Endothelial cell of umbilical vein (primary cell): ENCODE measurements at regions not wholly inside any gene's neighbourhood (a gene's known extent, or its start where the extent isn't known, plus 50 kb on each side); places are given as distances from the start of the nearest gene placed in this dataset.

Experiments used
- BruUV-seq: library from RNA; stranded (reverse); fragments of 400-500 nt; replicated peaks from 2 replicates; lab custom pipeline; 2021; lab: Mats Ljungman, UMichigan
- CTCF ChIA-PET: fragments of 300-600, 350-600 bp; sonication (Branson Sonifier 250); formaldehyde crosslinking; loops from one replicate; lab custom pipeline; 2021; ENCODE audit warnings: antibody characterized with exemption, inconsistent platforms; lab: Charles Lee
- POLR2A ChIA-PET: fragments of 300-600, 350-600 bp; sonication (Branson Sonifier 250); formaldehyde crosslinking; loops from one replicate; lab custom pipeline; 2021; ENCODE audit warnings: antibody characterized with exemption, inconsistent platforms; lab: Charles Lee
- DNase-seq: peaks from one replicate; pipeline ENCODE4 v3.0.0-alpha.2; 2011; ENCODE audit warnings: low read depth, low spot score
- FAIRE-seq: peaks from 2 replicates; lab custom pipeline; 2011; peaks lifted over from hg19 to GRCh38; lab: Jason Lieb, UNC
- H2AFZ ChIP-seq: 2 replicates; pipeline ENCODE4 v1.6.0; 2012; ENCODE audit warnings: low read depth, low read length, control low read depth, inconsistent platforms
- H3K27ac ChIP-seq: 2 replicates; pipeline ENCODE4 v1.5.1; 2011; ENCODE audit warnings: low read depth, mild to moderate bottlenecking, control low read depth, low read length, moderate library complexity; ENCODE audit not compliant: insufficient read depth
- H3K27me3 ChIP-seq, 2 experiments: 2 replicates each; pipeline versions ENCODE4 v1.6.0 to v1.6.1; 2011; ENCODE audit warnings: low read length in 2 of 2, mixed read lengths in 1 of 2; ENCODE audit not compliant: control insufficient read depth in 2 of 2, insufficient read depth in 2 of 2
- H3K36me3 ChIP-seq, 2 experiments: 2 replicates in 1 of 2; 3 replicates in 1 of 2; pipeline ENCODE4 v1.5.1; 2011; ENCODE audit warnings: low read length in 2 of 2, mild to moderate bottlenecking in 1 of 2, moderate library complexity in 1 of 2; ENCODE audit not compliant: control insufficient read depth in 2 of 2, insufficient read depth in 2 of 2; ENCODE audit errors: extremely low read depth in 1 of 2
- H3K4me1 ChIP-seq: 3 replicates; pipeline ENCODE4 v1.5.1; 2011; ENCODE audit warnings: mild to moderate bottlenecking, low read length; ENCODE audit not compliant: control insufficient read depth, insufficient read depth; ENCODE audit errors: extremely low read depth
- H3K4me2 ChIP-seq: 2 replicates; pipeline ENCODE4 v1.6.1; 2011; ENCODE audit warnings: low read length, control low read depth, mixed read lengths; ENCODE audit not compliant: insufficient read depth
- H3K4me3 ChIP-seq, 3 experiments: fragments of 200-600 bp in 1 of 3; sonication (generic), shearing (Covaris generic) in 1 of 3; replicated peaks in 1 of 3; 2 replicates each; pipeline ENCODE4 v1.5.1; 2011 to 2016; ENCODE audit warnings: control low read depth in 3 of 3, low read length in 3 of 3, mild to moderate bottlenecking in 2 of 3, inconsistent platforms in 1 of 3, low read depth in 1 of 3, moderate library complexity in 1 of 3; ENCODE audit not compliant: insufficient read depth in 1 of 3
- H3K79me2 ChIP-seq: 2 replicates; pipeline ENCODE4 v1.6.0; 2012; ENCODE audit warnings: low read length, inconsistent platforms; ENCODE audit not compliant: control insufficient read depth, insufficient read depth
- H3K9ac ChIP-seq: replicated peaks from 2 replicates; pipeline ENCODE3; 2011; ENCODE audit warnings: low read length, control low read depth; ENCODE audit not compliant: insufficient read depth; ENCODE audit errors: extremely low read depth
- H3K9me1 ChIP-seq: replicated peaks from 3 replicates; pipeline ENCODE4 v1.6.0; 2011; ENCODE audit warnings: mild to moderate bottlenecking, low read length; ENCODE audit not compliant: control insufficient read depth, insufficient read depth; ENCODE audit errors: extremely low read depth
- H3K9me3 ChIP-seq: replicated peaks from 2 replicates; pipeline ENCODE4 v1.5.1; 2012; ENCODE audit warnings: low read length, inconsistent platforms; ENCODE audit not compliant: control insufficient read depth, insufficient read depth
- H4K20me1 ChIP-seq: replicated peaks from 2 replicates; pipeline ENCODE3; 2011; ENCODE audit warnings: mild to moderate bottlenecking, low read length; ENCODE audit not compliant: control insufficient read depth, insufficient read depth; ENCODE audit errors: extremely low read depth
- CTCF ChIP-seq, 2 donors: IDR thresholded peaks; 1 replicate in 1 of 2; 2 replicates in 1 of 2; pipeline ENCODE4 v1.5.1; 2011; ENCODE audit warnings: low read length in 2 of 2, mild to moderate bottlenecking in 2 of 2, moderate library complexity in 2 of 2, control low read depth in 1 of 2, inconsistent platforms in 1 of 2, low read depth in 1 of 2; ENCODE audit not compliant: insufficient read depth in 1 of 2; ENCODE audit errors: extremely low read depth in 1 of 2
- EZH2 ChIP-seq: IDR thresholded peaks from 2 replicates; pipeline ENCODE4 v1.6.1; 2012; ENCODE audit warnings: borderline replicate concordance, low read depth, mild to moderate bottlenecking, moderate library complexity, low read length, inconsistent platforms; ENCODE audit not compliant: severe bottlenecking
- FOS ChIP-seq: IDR thresholded peaks from 2 replicates; pipeline ENCODE4 v1.6.1; 2011; ENCODE audit warnings: mild to moderate bottlenecking, low read length, moderate library complexity, borderline replicate concordance; ENCODE audit not compliant: insufficient read depth
- GATA2 ChIP-seq: IDR thresholded peaks from 2 replicates; pipeline ENCODE4 v1.7.0; 2011; ENCODE audit warnings: low read depth, mild to moderate bottlenecking, moderate library complexity, mixed read lengths, low read length; ENCODE audit not compliant: insufficient read length, insufficient read depth
- JUN ChIP-seq: IDR thresholded peaks from 2 replicates; pipeline ENCODE4 v1.6.1; 2011; ENCODE audit warnings: borderline replicate concordance, low read depth; ENCODE audit not compliant: insufficient read length, insufficient read depth
- MAX ChIP-seq: IDR thresholded peaks from 2 replicates; pipeline ENCODE4 v1.6.1; 2011; ENCODE audit not compliant: insufficient read depth, insufficient read length
- MYC ChIP-seq: IDR thresholded peaks from one replicate; pipeline ENCODE4 v1.6.1; 2011; ENCODE audit warnings: mild to moderate bottlenecking, low read depth, low read length
- POLR2A ChIP-seq: IDR thresholded peaks from 2 replicates; pipeline ENCODE4 v1.6.1; 2012; ENCODE audit warnings: low read depth, mild to moderate bottlenecking, control low read depth, low read length
- POLR2AphosphoS5 ChIP-seq: IDR thresholded peaks from 2 replicates; pipeline ENCODE4 v1.6.1; 2012; ENCODE audit warnings: low read depth, mild to moderate bottlenecking, control low read depth, low read length, moderate library complexity; ENCODE audit not compliant: insufficient read depth
- dilution Hi-C: fragments of 300-500 bp; cut with MboI; formaldehyde crosslinking; loops from one replicate; pipeline ENCODE4 v1.15.0; 2019; ENCODE audit warnings: low sequenced_read_pairs; ENCODE audit not compliant: extremely low pct_ligation_motif_present
- intact Hi-C: fragments of 100-400 bp; cut with micrococcal nuclease; formaldehyde crosslinking; loops from one replicate; pipeline ENCODE4 v1.10.0; 2022

GRCh38 chr2:145085612-145086011, 565.7 kb upstream of the ZEB2 start:
- DNase-seq (no peak), FAIRE-seq (no peak)
- Histone ChIP-seq H4K20me1 (no peaks in the 10 kb centered on the region), H3K27me3 (no peaks in the 10 kb centered on the region), H3K27ac (no peak overlapping the region), H3K4me2 (no peak overlapping the region), H3K4me3 (no peak overlapping the region), H3K79me2 (no peaks in the 10 kb centered on the region), H3K9me1 (no peaks in the 10 kb centered on the region), H2AFZ (no peak overlapping the region), H3K9me3 (no peaks in the 10 kb centered on the region), H3K36me3 (no peaks in the 10 kb centered on the region), H3K9ac (no peak overlapping the region), H3K4me1 (no peaks in the 10 kb centered on the region)
- TF ChIP-seq EZH2, result no peak
- no peak for TF ChIP-seq MAX
- ChIA-PET POLR2A (no interaction called here), CTCF (no interaction called here)
- intact Hi-C loops, result no loop called here
- dilution Hi-C loops, result no loop called here
- BruUV-seq, result no TSS peak

- dilution Hi-C loops (no loop called here), intact Hi-C loops (no loop called here)
- Histone ChIP-seq H3K4me1 (no peaks in the 10 kb centered on the region), H3K4me2 (no peak overlapping the region), H3K27ac (no peak overlapping the region), H3K9me3 (no peaks in the 10 kb centered on the region), H4K20me1 (no peaks in the 10 kb centered on the region), H3K27me3 (no peaks in the 10 kb centered on the region), H3K9me1 (no peaks in the 10 kb centered on the region), H3K4me3 (no peak overlapping the region), H2AFZ (no peak overlapping the region), H3K36me3 (no peaks in the 10 kb centered on the region), H3K9ac (no peak overlapping the region), H3K79me2 (no peaks in the 10 kb centered on the region)
- FAIRE-seq (no peak), DNase-seq (no peak)
- CTCF ChIA-PET, result interaction anchor here (1.1 kb wide), 1 partner anchor 15 kb away, joined by 3 read pairs; no protein-coding TSS in a partner anchor
- BruUV-seq, result no TSS peak
- TF ChIP-seq JUN (no peak), EZH2 (no peak), POLR2AphosphoS5 (no peak), GATA2 (no peak), POLR2A (no peak), MYC (no peak), CTCF (IDR thresholded peaks at IDR 0.05; ENCODE audit: extremely low read depth in 1 of 2, insufficient read depth in 1 of 2, low read depth in 1 of 2, low read length in 2 of 2) (no peak), MAX (no peak), FOS (no peak)
- POLR2A ChIA-PET, result no interaction called here
Observed at GRCh38 chr2:145080426-145080825, 560.5 kb upstream of the ZEB2 start.
